IMR-90 (cell line): ENCODE measurements at regions not wholly inside any gene's neighbourhood (a gene's known extent, or its start where the extent isn't known, plus 50 kb on each side); places are given as distances from the start of the nearest gene placed in this dataset.

Source experiments
- ATAC-seq: fragments of 200-7000 bp; cut with Tn5 transposase; 2 replicates; pipeline ENCODE4 v1.9.1; 2020; ENCODE audit warnings: low read depth, mild to moderate bottlenecking, moderate library complexity
- BruUV-seq: library from RNA; stranded (reverse); fragments of 400-500 nt; replicated peaks from 2 replicates; lab custom pipeline; 2021; lab: Mats Ljungman, UMichigan
- CTCF ChIA-PET: fragments of 300-600 bp; formaldehyde crosslinking; extraction: SDS; loops from one replicate; lab custom pipeline; 2021; ENCODE audit warnings: antibody characterized with exemption; lab: Yijun Ruan, JAX
- POLR2A ChIA-PET: fragments of 300-600 bp; sonication (Branson Sonifier 250); formaldehyde crosslinking; loops from one replicate; lab custom pipeline; 2022; ENCODE audit warnings: antibody characterized with exemption; ENCODE audit not compliant: unreplicated experiment; lab: Charles Lee
- DNase-seq: peaks from one replicate; pipeline ENCODE4 v3.0.0; 2013
- H2AFZ ChIP-seq: replicated peaks from 2 replicates; pipeline ENCODE3; 2013; ENCODE audit warnings: low read length, mild to moderate bottlenecking; ENCODE audit not compliant: poor library complexity
- H2AK5ac ChIP-seq: 2 replicates; pipeline ENCODE4 v1.6.1; 2013; ENCODE audit warnings: low read depth, low read length, inconsistent platforms
- H2AK9ac ChIP-seq: replicated peaks from 2 replicates; pipeline ENCODE3; 2013; ENCODE audit warnings: mild to moderate bottlenecking, low read depth, low read length, moderate library complexity; ENCODE audit not compliant: poor library complexity
- H2BK120ac ChIP-seq: 2 replicates; pipeline ENCODE4 v1.6.1; 2013; ENCODE audit warnings: low read depth, low read length, inconsistent platforms
- H2BK15ac ChIP-seq: 3 replicates; pipeline ENCODE4 v1.6.1; 2013; ENCODE audit warnings: low read depth, low read length, inconsistent platforms
- H2BK20ac ChIP-seq: 2 replicates; pipeline ENCODE4 v1.6.1; 2013; ENCODE audit warnings: low read depth, mild to moderate bottlenecking, inconsistent platforms, low read length, moderate library complexity
- H2BK5ac ChIP-seq: 2 replicates; pipeline ENCODE4 v1.6.1; 2013; ENCODE audit warnings: mild to moderate bottlenecking, low read depth, low read length, inconsistent platforms; ENCODE audit not compliant: poor library complexity, severe bottlenecking
- H3K14ac ChIP-seq: replicated peaks from 2 replicates; pipeline ENCODE4 v1.6.1; 2013; ENCODE audit warnings: low read depth, low read length, inconsistent platforms
- H3K18ac ChIP-seq: 2 replicates; pipeline ENCODE4 v1.6.1; 2013; ENCODE audit warnings: low read depth, low read length, control low read depth
- H3K23ac ChIP-seq: 2 replicates; pipeline ENCODE4 v1.6.1; 2013; ENCODE audit warnings: low read depth, low read length, inconsistent platforms
- H3K27ac ChIP-seq: 2 replicates; pipeline ENCODE4 v1.5.1; 2013; ENCODE audit warnings: mild to moderate bottlenecking, control low read depth, low read length; ENCODE audit not compliant: insufficient read depth
- H3K27me3 ChIP-seq: 2 replicates; pipeline ENCODE4 v1.6.1; 2013; ENCODE audit warnings: low read length; ENCODE audit not compliant: control insufficient read depth, insufficient read depth
- H3K36me3 ChIP-seq: 2 replicates; pipeline ENCODE4 v1.6.1; 2013; ENCODE audit warnings: low read length, mixed read lengths; ENCODE audit not compliant: control insufficient read depth, insufficient read depth
- H3K4ac ChIP-seq: 2 replicates; pipeline ENCODE4 v1.6.1; 2013; ENCODE audit warnings: low read depth, low read length, inconsistent platforms
- H3K4me1 ChIP-seq: 2 replicates; pipeline ENCODE4 v1.6.1; 2013; ENCODE audit warnings: low read length, mixed read lengths; ENCODE audit not compliant: control insufficient read depth, insufficient read depth
- H3K4me2 ChIP-seq: 2 replicates; pipeline ENCODE4 v1.6.1; 2013; ENCODE audit warnings: low read depth, mild to moderate bottlenecking, control low read depth, low read length, moderate library complexity
- H3K4me3 ChIP-seq: 2 replicates; pipeline ENCODE4 v1.5.1; 2013; ENCODE audit warnings: low read depth, mild to moderate bottlenecking, control low read depth, low read length, moderate library complexity; ENCODE audit not compliant: insufficient read depth
- H3K56ac ChIP-seq: 2 replicates; pipeline ENCODE4 v1.6.1; 2013; ENCODE audit warnings: low read length, inconsistent platforms; ENCODE audit not compliant: insufficient read depth; ENCODE audit errors: extremely low read depth
- H3K79me1 ChIP-seq, 2 experiments: 2 replicates each; pipeline ENCODE4 v1.6.1; 2013; ENCODE audit warnings: low read length in 2 of 2, inconsistent platforms in 1 of 2, low read depth in 1 of 2
- H3K9ac ChIP-seq: 2 replicates; pipeline ENCODE4 v1.6.1; 2013; ENCODE audit warnings: low read depth, low read length, control low read depth
- H3K9me1 ChIP-seq: 2 replicates; pipeline ENCODE4 v1.6.1; 2013; ENCODE audit warnings: low read length, inconsistent platforms; ENCODE audit not compliant: insufficient read depth
- H3K9me3 ChIP-seq: 2 replicates; pipeline ENCODE4 v1.6.1; 2013; ENCODE audit warnings: low read length; ENCODE audit not compliant: control insufficient read depth, insufficient read depth
- H4K20me1 ChIP-seq: 2 replicates; pipeline ENCODE4 v1.6.1; 2013; ENCODE audit warnings: low read length, inconsistent platforms; ENCODE audit not compliant: insufficient read depth
- H4K5ac ChIP-seq: 2 replicates; pipeline ENCODE4 v1.6.1; 2013; ENCODE audit warnings: mild to moderate bottlenecking, low read depth, low read length, control low read depth
- H4K8ac ChIP-seq, 2 experiments: 2 replicates each; pipeline ENCODE4 v1.6.1; 2013; ENCODE audit warnings: low read depth in 2 of 2, low read length in 2 of 2, control low read depth in 1 of 2, inconsistent platforms in 1 of 2
- H4K91ac ChIP-seq: 2 replicates; pipeline ENCODE4 v1.6.1; 2013; ENCODE audit warnings: low read depth, low read length, inconsistent platforms; ENCODE audit not compliant: insufficient read depth
- CEBPB ChIP-seq: IDR thresholded peaks from 2 replicates; pipeline ENCODE4 v1.6.1; 2012; ENCODE audit warnings: low read depth, low read length, improper control_type of control experiment
- CHD1 ChIP-seq: IDR thresholded peaks from 2 replicates; pipeline ENCODE4 v1.6.1; 2012; ENCODE audit warnings: low read depth, low read length, improper control_type of control experiment
- ELK1 ChIP-seq: fragments of 150-350 bp; IDR thresholded peaks from 2 replicates; pipeline ENCODE4 v1.6.1; 2016; ENCODE audit warnings: low read depth, mild to moderate bottlenecking, low read length, moderate library complexity, borderline replicate concordance
- FOS ChIP-seq: fragments of 150-350 bp; IDR thresholded peaks from 2 replicates; pipeline ENCODE4 v1.6.1; 2016; ENCODE audit warnings: low read depth, low read length
- MAFK ChIP-seq: IDR thresholded peaks from 2 replicates; pipeline ENCODE4 v1.6.1; 2012; ENCODE audit warnings: low read depth, low read length, improper control_type of control experiment
- MAZ ChIP-seq: IDR thresholded peaks from 2 replicates; pipeline ENCODE4 v1.6.1; 2012; ENCODE audit warnings: low read depth, mild to moderate bottlenecking, low read length, improper control_type of control experiment, moderate library complexity, borderline replicate concordance
- MXI1 ChIP-seq: IDR thresholded peaks from 2 replicates; pipeline ENCODE4 v1.6.1; 2012; ENCODE audit warnings: low read depth, mild to moderate bottlenecking, low read length, moderate library complexity, borderline replicate concordance
- POLR2A ChIP-seq: IDR thresholded peaks from 2 replicates; pipeline ENCODE4 v1.6.1; 2012; ENCODE audit warnings: mild to moderate bottlenecking, low read depth, low read length
- RAD21 ChIP-seq: IDR thresholded peaks from 2 replicates; pipeline ENCODE4 v1.6.1; 2012; ENCODE audit warnings: low read length, improper control_type of control experiment
- RFX5 ChIP-seq: IDR thresholded peaks from 2 replicates; pipeline ENCODE4 v1.8.0; 2012; ENCODE audit warnings: low read depth, mild to moderate bottlenecking, low read length, moderate library complexity
- SMC3 ChIP-seq: fragments of 150-350 bp; IDR thresholded peaks from 2 replicates; pipeline ENCODE4 v1.6.1; 2016; ENCODE audit warnings: low read depth, mild to moderate bottlenecking, antibody characterized with exemption, low read length, moderate library complexity
- USF2 ChIP-seq: fragments of 150-350 bp; IDR thresholded peaks from 2 replicates; pipeline ENCODE4 v1.6.1; 2017; ENCODE audit warnings: mild to moderate bottlenecking, antibody characterized with exemption, low read length, low read depth
- WGBS, 2 experiments: methylation state at CpG; one replicate each; pipeline versions ENCODE4 v1.1.5 to v1.1.7; 2013; ENCODE audit warnings: missing lambda C conversion rate in 2 of 2; ENCODE audit not compliant: insufficient read length in 1 of 2; ENCODE audit errors: extremely low coverage in 2 of 2; 5-methylcytosine and 5-hydroxymethylcytosine counted together
- dilution Hi-C: fragments of 300-500 bp; cut with HindIII; formaldehyde crosslinking; loops from one replicate; pipeline ENCODE4 v1.14.3; 2018; ENCODE audit warnings: low sequenced_read_pairs; ENCODE audit not compliant: unreplicated experiment
- in situ Hi-C: fragments of 300-500 bp; cut with MboI; formaldehyde crosslinking; loops from 3 replicates; pipeline ENCODE4 v1.14.3; 2019; ENCODE audit warnings: low sequenced_read_pairs, inconsistent platforms, mixed read lengths
- intact Hi-C: fragments of 100-400 bp; cut with micrococcal nuclease; formaldehyde crosslinking; loops from 2 replicates; pipeline ENCODE4 v1.10.0; 2022

- WGBS, 2 experiments = no CpG with 5 or more reads among the region's 1 CpG
- DNase-seq (no peak), ATAC-seq (no peak)
- Histone ChIP-seq H3K56ac (no peak overlapping the region), H2BK20ac (no peak overlapping the region), H3K27ac (no peak overlapping the region), H4K5ac (no peak overlapping the region), H3K9me3 (peaks cover 13% of the 10 kb centered on the region), H3K9me1 (no peaks in the 10 kb centered on the region), H3K9ac (no peak overlapping the region), H3K4me1 (no peaks in the 10 kb centered on the region), H4K20me1 (no peaks in the 10 kb centered on the region), H3K18ac (no peak overlapping the region), H3K36me3 (no peaks in the 10 kb centered on the region), H3K27me3 (no peaks in the 10 kb centered on the region), H2BK5ac (no peak overlapping the region), H3K4me2 (no peak overlapping the region), H3K23ac (no peak overlapping the region), H4K8ac (no peak overlapping the region), H2AK5ac (no peak overlapping the region), H3K79me1 (no peaks in the 10 kb centered on the region), H3K4me3 (no peak overlapping the region), H2BK120ac (no peak overlapping the region), H2BK15ac (no peak overlapping the region), H2AFZ (no peak overlapping the region), H2AK9ac (no peak overlapping the region), H3K4ac (no peak overlapping the region), H4K91ac (no peak overlapping the region), H3K14ac (no peak overlapping the region)
- BruUV-seq = no TSS peak
- POLR2A ChIA-PET = no interaction called here
- dilution Hi-C loops = no loop called here
- in situ Hi-C loops = no loop called here
- intact Hi-C loops = no loop called here
- CTCF ChIA-PET = no interaction called here
- TF ChIP-seq SMC3 (no peak), MXI1 (no peak), FOS (no peak), CEBPB (no peak), ELK1 (no peak), CHD1 (no peak), MAZ (no peak), RAD21 (no peak), POLR2A (no peak), RFX5 (no peak), USF2 (no peak), MAFK (no peak)
Observed at GRCh38 chr18:51430538-51430937, 233.1 kb upstream of the MEX3C start.
